Osteocyte (in vitro differentiated cells): ENCODE measurements at regions not wholly inside any gene's neighbourhood (a gene's known extent, or its start where the extent isn't known, plus 50 kb on each side); places are given as distances from the start of the nearest gene placed in this dataset.

Source experiments
- DNase-seq: peaks from one replicate; pipeline ENCODE4 v3.0.0; 2021; ENCODE audit warnings: mixed read lengths; ENCODE audit not compliant: unreplicated experiment; ENCODE audit errors: extremely low spot score
- H3K27ac Mint-ChIP-seq: one replicate; pipeline ENCODE4 v1.8.0; 2021; ENCODE audit warnings: mild to moderate bottlenecking, mixed read lengths; ENCODE audit not compliant: unreplicated experiment
- H3K27me3 Mint-ChIP-seq: one replicate; pipeline ENCODE4 v1.8.0; 2021; ENCODE audit warnings: mixed read lengths; ENCODE audit not compliant: unreplicated experiment
- H3K36me3 Mint-ChIP-seq: one replicate; pipeline ENCODE4 v1.8.0; 2021; ENCODE audit warnings: mixed read lengths; ENCODE audit not compliant: unreplicated experiment
- H3K4me1 Mint-ChIP-seq: one replicate; pipeline ENCODE4 v1.8.0; 2021; ENCODE audit warnings: mixed read lengths; ENCODE audit not compliant: unreplicated experiment
- H3K4me3 Mint-ChIP-seq: one replicate; pipeline ENCODE4 v1.8.0; 2021; ENCODE audit warnings: mild to moderate bottlenecking, moderate library complexity, mixed read lengths; ENCODE audit not compliant: unreplicated experiment
- H3K9me3 Mint-ChIP-seq: one replicate; pipeline ENCODE4 v1.8.0; 2021; ENCODE audit warnings: mixed read lengths; ENCODE audit not compliant: unreplicated experiment
- TF ChIP-seq, protein P1 (sequence below): fragments of 200-600 bp; sonication (generic); IDR thresholded peaks from 2 replicates; pipeline ENCODE4 v1.5.0; 2021; ENCODE audit warnings: antibody characterized with exemption, mild to moderate bottlenecking, moderate library complexity

DNA sequence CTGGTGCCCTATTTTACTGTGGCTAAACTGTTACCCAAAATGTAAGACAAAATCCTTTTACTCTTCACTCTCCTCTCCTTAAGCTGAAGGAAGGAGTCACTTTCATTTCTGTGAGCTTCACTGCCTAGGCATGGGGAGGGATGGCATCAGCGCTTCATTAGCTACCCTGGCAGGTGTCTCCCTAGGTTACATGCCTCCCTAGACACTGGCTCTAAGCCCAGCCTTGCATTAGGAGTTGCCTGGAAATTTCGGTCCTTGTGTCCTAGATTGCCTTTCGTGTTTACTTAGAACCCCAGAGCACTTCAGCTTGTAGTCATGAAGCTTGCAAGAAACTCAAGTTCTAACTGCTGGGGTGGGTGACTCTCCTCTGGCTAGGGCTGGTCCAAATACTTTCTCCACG lies 520.5 kb upstream of the STXBP6 start:
- no peak overlapping the region for H3K4me3 Mint-ChIP-seq
- no peak overlapping the region for H3K27ac Mint-ChIP-seq
- no peaks in the 10 kb centered on the region for H3K27me3 Mint-ChIP-seq
- TF ChIP-seq, protein P1, sequence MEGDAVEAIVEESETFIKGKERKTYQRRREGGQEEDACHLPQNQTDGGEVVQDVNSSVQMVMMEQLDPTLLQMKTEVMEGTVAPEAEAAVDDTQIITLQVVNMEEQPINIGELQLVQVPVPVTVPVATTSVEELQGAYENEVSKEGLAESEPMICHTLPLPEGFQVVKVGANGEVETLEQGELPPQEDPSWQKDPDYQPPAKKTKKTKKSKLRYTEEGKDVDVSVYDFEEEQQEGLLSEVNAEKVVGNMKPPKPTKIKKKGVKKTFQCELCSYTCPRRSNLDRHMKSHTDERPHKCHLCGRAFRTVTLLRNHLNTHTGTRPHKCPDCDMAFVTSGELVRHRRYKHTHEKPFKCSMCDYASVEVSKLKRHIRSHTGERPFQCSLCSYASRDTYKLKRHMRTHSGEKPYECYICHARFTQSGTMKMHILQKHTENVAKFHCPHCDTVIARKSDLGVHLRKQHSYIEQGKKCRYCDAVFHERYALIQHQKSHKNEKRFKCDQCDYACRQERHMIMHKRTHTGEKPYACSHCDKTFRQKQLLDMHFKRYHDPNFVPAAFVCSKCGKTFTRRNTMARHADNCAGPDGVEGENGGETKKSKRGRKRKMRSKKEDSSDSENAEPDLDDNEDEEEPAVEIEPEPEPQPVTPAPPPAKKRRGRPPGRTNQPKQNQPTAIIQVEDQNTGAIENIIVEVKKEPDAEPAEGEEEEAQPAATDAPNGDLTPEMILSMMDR = no peak
- no peaks in the 10 kb centered on the region for H3K36me3 Mint-ChIP-seq
- peaks cover 50% of the 10 kb centered on the region for H3K9me3 Mint-ChIP-seq
- no peak for DNase-seq
- H3K4me1 Mint-ChIP-seq = no peaks in the 10 kb centered on the region

DNA sequence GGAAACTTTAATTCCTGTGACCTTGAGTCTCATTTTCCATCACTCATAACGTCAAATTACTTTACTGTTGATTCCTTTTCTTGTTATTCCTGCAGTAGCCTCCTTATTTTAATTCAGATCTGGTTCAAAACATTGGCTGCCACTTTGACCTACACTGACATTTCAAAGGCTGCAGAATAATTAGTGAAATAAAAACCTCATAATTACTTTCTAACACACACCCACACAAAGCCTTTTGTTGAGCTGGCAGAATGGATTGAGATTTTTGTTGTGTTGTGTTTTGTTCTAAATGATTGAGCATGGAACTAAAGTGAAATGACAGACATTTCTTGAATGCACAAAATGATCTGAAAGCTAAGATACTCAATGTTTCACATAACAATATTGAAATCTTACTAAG lies 507.5 kb upstream of the STXBP6 start:
- Mint-ChIP-seq H3K27me3 (no peaks in the 10 kb centered on the region), H3K36me3 (no peaks in the 10 kb centered on the region), H3K4me3 (no peak overlapping the region), H3K27ac (no peak overlapping the region), H3K9me3 (peaks cover 32% of the 10 kb centered on the region), H3K4me1 (no peaks in the 10 kb centered on the region)
- DNase-seq = no peak
- TF ChIP-seq, protein P1 = no peak

DNA sequence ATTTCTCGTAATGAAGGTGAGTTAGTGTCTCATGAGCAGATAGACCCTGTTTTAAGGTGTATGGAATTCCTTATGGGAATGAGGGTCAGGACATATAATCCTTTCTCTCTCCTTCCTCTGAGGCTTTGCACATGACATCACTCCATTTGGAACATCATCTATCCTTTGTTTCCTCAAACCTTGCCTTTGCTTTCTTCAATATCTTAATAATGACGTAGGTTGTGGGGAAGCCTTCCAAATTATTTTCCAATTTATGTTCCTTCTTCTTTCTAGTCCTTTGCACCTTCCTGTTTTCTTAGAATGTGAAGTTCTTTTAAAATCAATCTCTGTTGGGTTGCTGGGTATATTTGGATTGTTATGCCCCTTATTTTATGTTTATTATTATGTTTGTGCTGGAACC lies 502.9 kb upstream of the STXBP6 start:
- Mint-ChIP-seq H3K27ac (no peak overlapping the region), H3K4me3 (no peak overlapping the region), H3K9me3 (peaks cover 49% of the 10 kb centered on the region), H3K36me3 (no peaks in the 10 kb centered on the region), H3K4me1 (no peaks in the 10 kb centered on the region), H3K27me3 (no peaks in the 10 kb centered on the region)
- DNase-seq = no peak
- TF ChIP-seq, protein P1 = no peak

DNA sequence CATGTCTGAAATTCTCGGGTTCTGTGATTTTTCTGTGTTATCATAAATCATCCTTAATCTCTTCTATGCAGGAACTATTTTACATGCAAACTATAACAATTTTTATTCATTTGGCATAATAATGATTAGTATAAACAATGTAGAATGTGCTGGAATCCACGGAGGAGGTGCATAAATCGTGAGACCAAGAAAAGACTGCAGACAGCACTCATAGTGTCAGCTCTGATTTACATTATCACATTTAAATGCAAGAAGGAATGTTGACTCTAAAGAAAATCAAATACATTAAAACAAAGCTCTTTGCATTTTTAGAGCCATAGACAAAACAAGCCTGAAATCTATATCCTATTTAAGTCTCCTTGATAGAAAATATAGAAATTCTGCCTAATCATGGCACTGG lies 501.7 kb upstream of the STXBP6 start:
- Mint-ChIP-seq H3K4me3 (no peak overlapping the region), H3K9me3 (peaks cover 57% of the 10 kb centered on the region), H3K4me1 (no peaks in the 10 kb centered on the region), H3K27me3 (no peaks in the 10 kb centered on the region), H3K27ac (no peak overlapping the region), H3K36me3 (no peaks in the 10 kb centered on the region)
- TF ChIP-seq, protein P1 = no peak
- no peak for DNase-seq

DNA sequence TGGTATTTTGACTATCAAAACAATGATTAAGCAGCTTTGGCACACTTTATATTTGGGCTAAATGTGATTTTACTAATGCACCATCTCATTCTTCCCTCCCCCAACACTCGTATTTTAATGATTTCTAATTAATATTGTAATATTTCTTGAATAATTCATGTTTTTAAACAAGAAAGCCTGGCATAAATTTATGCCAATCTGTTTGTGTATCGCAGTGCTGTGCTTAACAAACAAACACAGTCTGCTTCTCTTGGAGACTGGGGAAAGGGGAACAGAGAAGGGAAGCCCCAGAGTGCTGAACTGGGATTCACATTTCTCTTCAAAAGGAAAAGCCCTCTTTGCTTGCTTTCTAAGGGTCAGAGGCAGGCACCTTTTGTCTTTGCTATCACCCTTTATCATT lies 496.9 kb upstream of the STXBP6 start:
- TF ChIP-seq, protein P1 = no peak
- no peak for DNase-seq
- Mint-ChIP-seq H3K27ac (no peak overlapping the region), H3K9me3 (peaks cover 52% of the 10 kb centered on the region), H3K27me3 (no peaks in the 10 kb centered on the region), H3K36me3 (no peaks in the 10 kb centered on the region), H3K4me3 (no peak overlapping the region), H3K4me1 (no peaks in the 10 kb centered on the region)
